Ureter (tissue), 1 donor: ENCODE measurements at regions not wholly inside any gene's neighbourhood (a gene's known extent, or its start where the extent isn't known, plus 50 kb on each side); places are given as distances from the start of the nearest gene placed in this dataset.
A peak's percentile ranks its signal among the peaks of the same experiment; 100 is the strongest.

Experiments
- DNase-seq: peaks from one replicate; pipeline ENCODE4 v3.0.0-alpha.2; 2020; ENCODE audit warnings: low spot score
- donor health status: DM: yes; HTN: yes; CAD: no.

GRCh38 chr3:126267169-126267975 lies 87.0 kb upstream of the ALDH1L1 start:
- DNase-seq, result peak; percentile 74

- DNase-seq, result no peak
Observed at GRCh38 chr3:126266850-126267168, 86.4 kb upstream of the ALDH1L1 start.

- peak; percentile 70 for DNase-seq
Observed at GRCh38 chr3:126266291-126266840, 86.0 kb upstream of the ALDH1L1 start.

GRCh38 chr3:126264952-126265351 lies 84.6 kb upstream of the ALDH1L1 start:
- DNase-seq, result no peak

- DNase-seq, result no peak
Observed at GRCh38 chr3:126264381-126264780, 84.0 kb upstream of the ALDH1L1 start.

- DNase-seq, result no peak
Observed at GRCh38 chr3:126263971-126264370, 83.6 kb upstream of the ALDH1L1 start.

GRCh38 chr3:126263539-126263938 lies 83.2 kb upstream of the ALDH1L1 start:
- DNase-seq, result no peak

- no peak for DNase-seq
Observed at GRCh38 chr3:126262227-126262626, 81.8 kb upstream of the ALDH1L1 start.

- DNase-seq, result peak; percentile 84
Observed at GRCh38 chr3:126261037-126261436, 80.7 kb upstream of the ALDH1L1 start.

GRCh38 chr3:126259411-126260391 lies 79.3 kb upstream of the ALDH1L1 start:
- DNase-seq, result peak; percentile 71

- no peak for DNase-seq
Observed at GRCh38 chr3:126258670-126259069, 78.3 kb upstream of the ALDH1L1 start.

GRCh38 chr3:126257984-126258383 lies 77.6 kb upstream of the ALDH1L1 start:
- DNase-seq, result no peak

GRCh38 chr3:126257174-126257573 lies 76.8 kb upstream of the ALDH1L1 start:
- no peak for DNase-seq

GRCh38 chr3:126256251-126256650 lies 75.9 kb upstream of the ALDH1L1 start:
- DNase-seq, result no peak

GRCh38 chr3:126253072-126253471 lies 72.7 kb upstream of the ALDH1L1 start:
- DNase-seq, result no peak

GRCh38 chr3:126252373-126252772 lies 72.0 kb upstream of the ALDH1L1 start:
- no peak for DNase-seq

GRCh38 chr3:126245811-126246727 lies 65.7 kb upstream of the ALDH1L1 start:
- DNase-seq, result no peak
